SK-N-SH (cell line): ENCODE measurements at regions not wholly inside any gene's neighbourhood (a gene's known extent, or its start where the extent isn't known, plus 50 kb on each side); places are given as distances from the start of the nearest gene placed in this dataset.

Source experiments
- CTCF ChIA-PET: fragments of 300-600, 350-600 bp; formaldehyde crosslinking; extraction: SDS; loops from one replicate; lab custom pipeline; 2021; lab: Yijun Ruan, JAX
- POLR2A ChIA-PET: fragments of 350-600 bp; sonication (Branson Sonifier 250); formaldehyde crosslinking; extraction: SDS; loops from one replicate; lab custom pipeline; 2020; ENCODE audit warnings: antibody characterized with exemption, inconsistent platforms; lab: Yijun Ruan, JAX
- DNase-seq: peaks from one replicate; pipeline ENCODE4 v3.0.0; 2012
- H2AFZ ChIP-seq: fragments of 200-600 bp; sonication (generic); 2 replicates; pipeline ENCODE4 v1.8.1; 2016; ENCODE audit warnings: antibody characterized with exemption, mild to moderate bottlenecking, low read depth
- H3F3A ChIP-seq: fragments of 200-600 bp; sonication (generic); replicated peaks from 2 replicates; pipeline ENCODE3; 2016; ENCODE audit warnings: antibody characterized with exemption, mild to moderate bottlenecking; ENCODE audit not compliant: insufficient read depth
- H3K27ac ChIP-seq, 2 experiments: fragments of 200-500 bp in 1 of 2; fragments of 200-600 bp in 1 of 2; sonication (Bioruptor generic) in 1 of 2; sonication (generic), shearing (Covaris generic) in 1 of 2; 2 replicates each; pipeline versions ENCODE4 v1.5.1 to v1.6.1; 2014 to 2016; ENCODE audit warnings: low read depth in 2 of 2, inconsistent platforms in 1 of 2, low read length in 1 of 2, mild to moderate bottlenecking in 1 of 2, mixed read lengths in 1 of 2
- H3K27me3 ChIP-seq: fragments of 200-600 bp; sonication (generic), shearing (Covaris generic); 2 replicates; pipeline ENCODE4 v1.6.1; 2016; ENCODE audit warnings: mixed run types; ENCODE audit not compliant: insufficient read depth
- H3K36me3 ChIP-seq, 2 experiments: fragments of 200-500 bp in 1 of 2; fragments of 200-600 bp in 1 of 2; sonication (Bioruptor generic) in 1 of 2; sonication (generic) in 1 of 2; replicated peaks in 1 of 2; 2 replicates each; pipeline versions ENCODE3 to v1.5.1; 2014 to 2016; ENCODE audit warnings: low read length in 1 of 2, mild to moderate bottlenecking in 1 of 2; ENCODE audit not compliant: insufficient read depth in 2 of 2, control insufficient read depth in 1 of 2
- H3K4me1 ChIP-seq, 2 experiments: fragments of 200-500 bp in 1 of 2; fragments of 200-600 bp in 1 of 2; sonication (Bioruptor generic) in 1 of 2; sonication (generic), shearing (Covaris generic) in 1 of 2; 2 replicates each; pipeline versions ENCODE4 v1.5.1 to v1.6.1; 2014 to 2016; ENCODE audit warnings: low read depth in 1 of 2, low read length in 1 of 2, mixed run types in 1 of 2; ENCODE audit not compliant: insufficient read depth in 2 of 2, control insufficient read depth in 1 of 2
- H3K4me2 ChIP-seq: fragments of 200-600 bp; sonication (generic), shearing (Covaris generic); 2 replicates; pipeline ENCODE4 v1.6.1; 2017; ENCODE audit warnings: mixed run types
- H3K4me3 ChIP-seq, 2 experiments: fragments of 200-500 bp in 1 of 2; fragments of 200-600 bp in 1 of 2; sonication (Bioruptor generic) in 1 of 2; sonication (generic), shearing (Covaris generic) in 1 of 2; 2 replicates each; pipeline versions ENCODE4 v1.5.1 to v1.8.1; 2014 to 2016; ENCODE audit warnings: low read depth in 2 of 2, inconsistent platforms in 1 of 2, low read length in 1 of 2, mild to moderate bottlenecking in 1 of 2, mixed read lengths in 1 of 2, moderate library complexity in 1 of 2
- H3K79me2 ChIP-seq: fragments of 200-600 bp; sonication (generic); 2 replicates; pipeline ENCODE4 v1.8.1; 2017; ENCODE audit warnings: mild to moderate bottlenecking; ENCODE audit not compliant: insufficient read depth
- H3K9ac ChIP-seq: fragments of 200-600 bp; sonication (generic); 2 replicates; pipeline ENCODE4 v1.6.1; 2017; ENCODE audit warnings: mixed run types
- H3K9me2 ChIP-seq: fragments of 200-600 bp; sonication (generic); 2 replicates; pipeline ENCODE4 v1.6.1; 2017; ENCODE audit warnings: mixed run types
- H3K9me3 ChIP-seq: fragments of 200-600 bp; sonication (generic); 2 replicates; pipeline ENCODE4 v1.6.1; 2017; ENCODE audit warnings: mixed run types, mild to moderate bottlenecking, moderate library complexity
- H4K20me1 ChIP-seq: fragments of 200-600 bp; sonication (generic); 2 replicates; pipeline ENCODE4 v1.6.1; 2017; ENCODE audit warnings: mild to moderate bottlenecking, mixed run types; ENCODE audit not compliant: insufficient read depth
- CHD2 ChIP-seq: fragments of 150-350 bp; IDR thresholded peaks from 2 replicates; pipeline ENCODE4 v1.6.1; 2018; ENCODE audit warnings: low read length; ENCODE audit not compliant: partially characterized antibody
- ELF1 ChIP-seq: IDR thresholded peaks from 2 replicates; pipeline ENCODE4 v1.4.0; 2012
- EP300 ChIP-seq, 2 experiments: IDR thresholded peaks; 2 replicates each; pipeline versions ENCODE4 v1.4.0 to v1.6.1; 2012; ENCODE audit warnings: borderline replicate concordance in 1 of 2, low read depth in 1 of 2, low read length in 1 of 2
- FOSL2 ChIP-seq: IDR thresholded peaks from 2 replicates; pipeline ENCODE4 v1.4.0; 2012; ENCODE audit warnings: low read depth, mild to moderate bottlenecking, moderate library complexity, borderline replicate concordance
- GABPA ChIP-seq: IDR thresholded peaks from 2 replicates; pipeline ENCODE4 v1.4.0; 2012; ENCODE audit warnings: low read depth, mild to moderate bottlenecking
- GATA2 ChIP-seq: sonication (generic); formaldehyde crosslinking; IDR thresholded peaks from 2 replicates; pipeline ENCODE4 v1.5.0; 2020; ENCODE audit warnings: mild to moderate bottlenecking, missing genetic modification reagents
- IRF3 ChIP-seq: fragments of 150-350 bp; IDR thresholded peaks from 2 replicates; pipeline ENCODE4 v1.6.1; 2016; ENCODE audit warnings: mild to moderate bottlenecking, low read depth, low read length
- MAX ChIP-seq: IDR thresholded peaks from 2 replicates; pipeline ENCODE4 v1.4.0; 2012; ENCODE audit warnings: low read depth
- MEF2A ChIP-seq: IDR thresholded peaks from 2 replicates; pipeline ENCODE4 v1.4.0; 2012; ENCODE audit warnings: low read depth, borderline replicate concordance
- MXI1 ChIP-seq: IDR thresholded peaks from 2 replicates; pipeline ENCODE4 v1.6.1; 2012; ENCODE audit warnings: mild to moderate bottlenecking, low read depth, low read length, improper control_type of control experiment
- NRF1 ChIP-seq: IDR thresholded peaks from 2 replicates; pipeline ENCODE4 v1.6.1; 2012; ENCODE audit warnings: low read depth, mild to moderate bottlenecking, low read length
- PBX3 ChIP-seq: IDR thresholded peaks from 2 replicates; pipeline ENCODE4; 2012
- POLR2AphosphoS5 ChIP-seq: IDR thresholded peaks from 2 replicates; pipeline ENCODE4 v1.6.1; 2012; ENCODE audit warnings: low read depth, low read length
- RAD21 ChIP-seq: IDR thresholded peaks from 2 replicates; pipeline ENCODE4 v1.6.1; 2012; ENCODE audit warnings: mild to moderate bottlenecking, low read length
- SMC3 ChIP-seq: IDR thresholded peaks from 2 replicates; pipeline ENCODE4 v1.6.1; 2012; ENCODE audit warnings: low read depth, low read length, improper control_type of control experiment
- TAF1 ChIP-seq: IDR thresholded peaks from 2 replicates; pipeline ENCODE4 v1.6.1; 2012; ENCODE audit warnings: low read depth, mild to moderate bottlenecking, low read length, moderate library complexity, borderline replicate concordance
- TCF12 ChIP-seq: IDR thresholded peaks from 2 replicates; pipeline ENCODE4 v1.4.0; 2012
- USF2 ChIP-seq: fragments of 150-350 bp; IDR thresholded peaks from 2 replicates; pipeline ENCODE4 v1.6.1; 2017; ENCODE audit warnings: antibody characterized with exemption, low read length, low read depth, borderline replicate concordance
- ZBTB33 ChIP-seq: IDR thresholded peaks from 2 replicates; pipeline ENCODE4 v1.4.0; 2012; ENCODE audit warnings: low read depth, borderline replicate concordance
- WGBS: methylation state at CpG from one replicate; pipeline ENCODE4 v1.1.6; 2017; ENCODE audit warnings: low lambda C conversion rate; 5-methylcytosine and 5-hydroxymethylcytosine counted together

GRCh38 chr10:4740471-4740870 lies 85.5 kb upstream of the AKR1E2 start:
- no peak for DNase-seq

GRCh38 chr10:4736608-4737007 lies 89.4 kb upstream of the AKR1E2 start:
- ChIA-PET POLR2A (no interaction called here), CTCF (no interaction called here)
- WGBS, result 74% methylated on average over 5 of the region's 5 CpGs

More at GRCh38 chr10:4740471-4740870, 85.5 kb upstream of the AKR1E2 start:
- Histone ChIP-seq H3K4me3 (no peak overlapping the region), H3K79me2 (no peaks in the 10 kb centered on the region), H3K4me2 (no peak overlapping the region), H4K20me1 (no peaks in the 10 kb centered on the region), H2AFZ (no peak overlapping the region), H3K4me1 (peaks cover 0 to 8% of the 10 kb centered on the region in 2 experiments; a peak in 1 of 4 replicates), H3F3A (peaks cover 4% of the 10 kb centered on the region), H3K9me3 (no peaks in the 10 kb centered on the region), H3K9ac (no peak overlapping the region), H3K9me2 (no peaks in the 10 kb centered on the region), H3K27me3 (no peaks in the 10 kb centered on the region), H3K27ac (no peak overlapping the region), H3K36me3 (peaks cover 0 to 14% of the 10 kb centered on the region in 2 experiments)
- WGBS, result 73% methylated on average over 2 of the region's 2 CpGs
- ChIA-PET CTCF (interaction anchor here (0.9 kb wide), 1 partner anchor 51 kb away, joined by 3 read pairs; no protein-coding TSS in a partner anchor), POLR2A (no interaction called here)
- TF ChIP-seq MEF2A (no peak), ELF1 (no peak), TCF12 (no peak), PBX3 (no peak), FOSL2 (no peak), GATA2 (CRISPR knock-in tag) (no peak), RAD21 (no peak), GABPA (no peak), NRF1 (no peak), USF2 (no peak), EP300 (IDR thresholded peaks at IDR 0.05; ENCODE audit: borderline replicate concordance in 1 of 2, low read depth in 1 of 2, low read length in 1 of 2) (no peak), POLR2AphosphoS5 (no peak), MXI1 (no peak), MAX (no peak), CHD2 (no peak)

More at GRCh38 chr10:4736608-4737007, 89.4 kb upstream of the AKR1E2 start:
- H3K4me2 ChIP-seq, result no peak overlapping the region
- no peaks in the 10 kb centered on the region for H4K20me1 ChIP-seq
- no peaks in the 10 kb centered on the region for H3F3A ChIP-seq
- no peak overlapping the region for H2AFZ ChIP-seq
- no peaks in the 10 kb centered on the region for H3K9me3 ChIP-seq
- TF ChIP-seq RAD21, result no peak
- no peak for TF ChIP-seq ZBTB33
- no peak for TF ChIP-seq MEF2A
- TF ChIP-seq MAX, result no peak
- no peak for TF ChIP-seq IRF3
- no peak for TF ChIP-seq EP300 (IDR thresholded peaks at IDR 0.05; ENCODE audit: borderline replicate concordance in 1 of 2, low read depth in 1 of 2, low read length in 1 of 2)
- TF ChIP-seq GABPA, result no peak
- TF ChIP-seq USF2, result no peak
- TF ChIP-seq TAF1, result no peak
- no peak for TF ChIP-seq SMC3
- H3K4me1 ChIP-seq, result peaks cover 0 to 12% of the 10 kb centered on the region in 2 experiments; a peak in 1 of 4 replicates
- no peak for DNase-seq
- no peak overlapping the region for H3K4me3 ChIP-seq
- H3K9ac ChIP-seq, result no peak overlapping the region
- no peaks in the 10 kb centered on the region for H3K79me2 ChIP-seq
- no peaks in the 10 kb centered on the region for H3K27me3 ChIP-seq
- H3K27ac ChIP-seq, result no peak overlapping the region
- no peaks in the 10 kb centered on the region for H3K36me3 ChIP-seq
- no peaks in the 10 kb centered on the region for H3K9me2 ChIP-seq
